ENCODE measurements at regions not wholly inside any gene's neighbourhood (a gene's known extent, or its start where the extent isn't known, plus 50 kb on each side); places are given as distances from the start of the nearest gene placed in this dataset.

- H3K9ac ChIP-seq: no peak overlapping the region
- no peaks in the 10 kb centered on the region for H3K27me3 ChIP-seq (ENCODE audit: control insufficient read depth, insufficient read depth, low read length)
- H3K79me2 ChIP-seq: no peaks in the 10 kb centered on the region
- no peaks in the 10 kb centered on the region for H3K4me1 ChIP-seq
- TF ChIP-seq CTCF (IDR thresholded peaks at IDR 0.05): no peak
- no peak overlapping the region for H3K4me2 ChIP-seq (ENCODE audit: low read length)
- no peak overlapping the region for H2AFZ ChIP-seq
- no peak overlapping the region for H3K4me3 ChIP-seq (ENCODE audit: low read depth, low read length)
- H3K9me3 ChIP-seq (ENCODE audit: control insufficient read depth, low read length): no peaks in the 10 kb centered on the region
- no peaks in the 10 kb centered on the region for H3K36me3 ChIP-seq (ENCODE audit: control insufficient read depth, insufficient read depth, low read length)
- no peak overlapping the region for H3K27ac ChIP-seq
These were observed 339.0 kb upstream of the DDX53 start for GRCh38 chrX:22660756-22661155.

GRCh38 chrX:22662776-22663175 is 337.0 kb upstream of the DDX53 start:
- Histone ChIP-seq H3K4me3 (ENCODE audit: low read depth, low read length) (no peak overlapping the region), H3K36me3 (ENCODE audit: control insufficient read depth, insufficient read depth, low read length) (no peaks in the 10 kb centered on the region), H3K27ac (no peak overlapping the region), H3K9ac (no peak overlapping the region), H2AFZ (no peak overlapping the region), H3K4me2 (ENCODE audit: low read length) (no peak overlapping the region), H3K79me2 (no peaks in the 10 kb centered on the region), H3K27me3 (ENCODE audit: control insufficient read depth, insufficient read depth, low read length) (no peaks in the 10 kb centered on the region), H3K4me1 (no peaks in the 10 kb centered on the region), H3K9me3 (ENCODE audit: control insufficient read depth, low read length) (no peaks in the 10 kb centered on the region)
- TF ChIP-seq CTCF (IDR thresholded peaks at IDR 0.05): no peak

GRCh38 chrX:22664826-22665225 is 334.9 kb upstream of the DDX53 start:
- H3K79me2 ChIP-seq: no peaks in the 10 kb centered on the region
- H3K9me3 ChIP-seq (ENCODE audit: control insufficient read depth, low read length): no peaks in the 10 kb centered on the region
- no peak overlapping the region for H3K27ac ChIP-seq
- H3K4me2 ChIP-seq (ENCODE audit: low read length): no peak overlapping the region
- no peaks in the 10 kb centered on the region for H3K4me1 ChIP-seq
- no peaks in the 10 kb centered on the region for H3K36me3 ChIP-seq (ENCODE audit: control insufficient read depth, insufficient read depth, low read length)
- no peak overlapping the region for H3K9ac ChIP-seq
- no peak overlapping the region for H3K4me3 ChIP-seq (ENCODE audit: low read depth, low read length)
- TF ChIP-seq CTCF (IDR thresholded peaks at IDR 0.05): no peak
- H2AFZ ChIP-seq: no peak overlapping the region
- no peaks in the 10 kb centered on the region for H3K27me3 ChIP-seq (ENCODE audit: control insufficient read depth, insufficient read depth, low read length)

- Histone ChIP-seq H3K4me3 (ENCODE audit: low read depth, low read length) (no peak overlapping the region), H3K4me2 (ENCODE audit: low read length) (no peak overlapping the region), H2AFZ (no peak overlapping the region), H3K9me3 (ENCODE audit: control insufficient read depth, low read length) (no peaks in the 10 kb centered on the region), H3K36me3 (ENCODE audit: control insufficient read depth, insufficient read depth, low read length) (no peaks in the 10 kb centered on the region), H3K9ac (no peak overlapping the region), H3K4me1 (no peaks in the 10 kb centered on the region), H3K79me2 (no peaks in the 10 kb centered on the region), H3K27ac (no peak overlapping the region), H3K27me3 (ENCODE audit: control insufficient read depth, insufficient read depth, low read length) (no peaks in the 10 kb centered on the region)
- no peak for TF ChIP-seq CTCF (IDR thresholded peaks at IDR 0.05)
These were observed 333.9 kb upstream of the DDX53 start for GRCh38 chrX:22665818-22666217.

- Histone ChIP-seq H2AFZ (no peak overlapping the region), H3K4me3 (ENCODE audit: low read depth, low read length) (no peak overlapping the region), H3K36me3 (ENCODE audit: control insufficient read depth, insufficient read depth, low read length) (no peaks in the 10 kb centered on the region), H3K4me2 (ENCODE audit: low read length) (no peak overlapping the region), H3K27me3 (ENCODE audit: control insufficient read depth, insufficient read depth, low read length) (no peaks in the 10 kb centered on the region), H3K4me1 (no peaks in the 10 kb centered on the region), H3K9me3 (ENCODE audit: control insufficient read depth, low read length) (no peaks in the 10 kb centered on the region), H3K9ac (no peak overlapping the region), H3K27ac (no peak overlapping the region), H3K79me2 (no peaks in the 10 kb centered on the region)
- no peak for TF ChIP-seq CTCF (IDR thresholded peaks at IDR 0.05)
These were observed 333.3 kb upstream of the DDX53 start for GRCh38 chrX:22666441-22666840.
